Neural progenitor cell (in vitro differentiated cells): ENCODE measurements at regions not wholly inside any gene's neighbourhood (a gene's known extent, or its start where the extent isn't known, plus 50 kb on each side); places are given as distances from the start of the nearest gene placed in this dataset.

Source experiments
- DNase-seq: peaks from one replicate; pipeline ENCODE4 v3.0.0-alpha.2; 2016; ENCODE audit warnings: low spot score
- H2AFZ ChIP-seq: fragments of 200-600 bp; sonication (generic); replicated peaks from 2 replicates; pipeline ENCODE4 v1.6.1; 2016; ENCODE audit warnings: antibody characterized with exemption
- H3F3A ChIP-seq: fragments of 200-600 bp; sonication (generic); 2 replicates; pipeline ENCODE4 v1.6.1; 2016; ENCODE audit warnings: antibody characterized with exemption, low read depth
- H3K27ac ChIP-seq: fragments of 200-600 bp; sonication (generic); 2 replicates; pipeline ENCODE4 v1.5.1; 2016; ENCODE audit warnings: mild to moderate bottlenecking
- H3K27me3 ChIP-seq: fragments of 200-600 bp; sonication (generic); 2 replicates; pipeline ENCODE4 v1.6.1; 2016; ENCODE audit warnings: mild to moderate bottlenecking, moderate library complexity
- H3K36me3 ChIP-seq: fragments of 200-600 bp; sonication (generic); 2 replicates; pipeline ENCODE4 v1.5.1; 2016
- H3K4me1 ChIP-seq: fragments of 200-600 bp; sonication (generic); 2 replicates; pipeline ENCODE4 v1.6.1; 2016; ENCODE audit warnings: mixed run types
- H3K4me2 ChIP-seq: fragments of 200-600 bp; sonication (generic); 2 replicates; pipeline ENCODE4 v1.6.1; 2016
- H3K4me3 ChIP-seq: fragments of 200-600 bp; sonication (generic); 2 replicates; pipeline ENCODE4 v1.5.1; 2016
- H3K79me2 ChIP-seq: fragments of 200-600 bp; sonication (generic); 2 replicates; pipeline ENCODE4 v1.6.1; 2016; ENCODE audit warnings: low read depth
- H3K9ac ChIP-seq: fragments of 200-600 bp; sonication (generic); 2 replicates; pipeline ENCODE4 v1.6.1; 2016
- H3K9me3 ChIP-seq: fragments of 200-600 bp; sonication (generic); 2 replicates; pipeline ENCODE4 v1.5.1; 2016; ENCODE audit warnings: low read depth
- H4K20me1 ChIP-seq: fragments of 200-600 bp; sonication (generic); 2 replicates; pipeline ENCODE4 v1.6.1; 2016; ENCODE audit warnings: low read depth
- H3K27ac Mint-ChIP-seq: 3 replicates; pipeline ENCODE4 v1.8.0; 2021; ENCODE audit warnings: mixed read lengths
- H3K27me3 Mint-ChIP-seq: 2 replicates; pipeline ENCODE4 v1.8.0; 2022; ENCODE audit warnings: low read depth, mild to moderate bottlenecking, inconsistent platforms, moderate library complexity, mixed read lengths; ENCODE audit not compliant: insufficient read depth
- H3K36me3 Mint-ChIP-seq: 3 replicates; pipeline ENCODE4 v1.8.0; 2021; ENCODE audit warnings: mixed read lengths
- H3K4me1 Mint-ChIP-seq: 3 replicates; pipeline ENCODE4 v1.8.0; 2021; ENCODE audit warnings: mixed read lengths
- H3K4me3 Mint-ChIP-seq: 3 replicates; pipeline ENCODE4 v1.8.0; 2021; ENCODE audit warnings: mild to moderate bottlenecking, moderate library complexity, mixed read lengths
- H3K9me3 Mint-ChIP-seq: 3 replicates; pipeline ENCODE4 v1.8.0; 2020; ENCODE audit warnings: mixed read lengths
- EZH2 ChIP-seq: fragments of 200-600 bp; sonication (generic); IDR thresholded peaks from 2 replicates; pipeline ENCODE4 v1.6.1; 2017; ENCODE audit warnings: antibody characterized with exemption, mild to moderate bottlenecking, moderate library complexity
- EZH2phosphoT487 ChIP-seq: fragments of 200-600 bp; sonication (generic); IDR thresholded peaks from 2 replicates; pipeline ENCODE4 v1.6.1; 2017; ENCODE audit warnings: antibody characterized with exemption
- TF ChIP-seq, protein P1 (sequence below): fragments of 200-600 bp; sonication (generic); IDR thresholded peaks from 2 replicates; pipeline ENCODE4 v1.5.1; 2017; ENCODE audit warnings: antibody characterized with exemption, mild to moderate bottlenecking

DNA sequence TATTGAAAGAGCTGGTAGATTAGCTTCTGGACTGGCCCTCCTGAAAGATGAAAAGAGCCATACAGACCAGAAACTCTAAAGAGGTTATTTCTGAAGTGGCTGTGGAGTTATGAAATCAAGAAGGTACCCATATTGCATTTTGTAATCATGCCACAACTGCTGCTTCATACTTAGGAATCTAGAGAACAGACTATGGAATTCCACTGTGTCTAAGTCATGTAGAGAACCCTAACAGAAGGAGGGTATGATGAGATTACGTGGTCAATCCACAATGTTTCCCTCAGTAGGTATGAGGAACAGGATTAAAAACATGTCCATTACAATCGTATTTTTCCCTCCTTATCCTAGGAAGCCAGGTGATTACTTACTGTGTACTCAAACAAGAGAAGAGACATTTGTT is 708.8 kb downstream of the RERGL start:
- Mint-ChIP-seq H3K36me3 (no peaks in the 10 kb centered on the region), H3K27me3 (no peaks in the 10 kb centered on the region), H3K4me3 (no peak overlapping the region), H3K27ac (no peak overlapping the region), H3K4me1 (no peaks in the 10 kb centered on the region), H3K9me3 (no peaks in the 10 kb centered on the region)
- H3K4me2 ChIP-seq = no peak overlapping the region
- H3K4me3 ChIP-seq = no peak overlapping the region
- DNase-seq = no peak
- H3K9ac ChIP-seq = no peak overlapping the region
- no peaks in the 10 kb centered on the region for H3K4me1 ChIP-seq
- H3F3A ChIP-seq = no peaks in the 10 kb centered on the region
- H3K27me3 ChIP-seq = no peaks in the 10 kb centered on the region
- no peaks in the 10 kb centered on the region for H3K36me3 ChIP-seq
- no peak overlapping the region for H3K27ac ChIP-seq
- no peaks in the 10 kb centered on the region for H4K20me1 ChIP-seq
- no peaks in the 10 kb centered on the region for H3K79me2 ChIP-seq
- peaks cover 7% of the 10 kb centered on the region for H3K9me3 ChIP-seq
- TF ChIP-seq, protein P1, sequence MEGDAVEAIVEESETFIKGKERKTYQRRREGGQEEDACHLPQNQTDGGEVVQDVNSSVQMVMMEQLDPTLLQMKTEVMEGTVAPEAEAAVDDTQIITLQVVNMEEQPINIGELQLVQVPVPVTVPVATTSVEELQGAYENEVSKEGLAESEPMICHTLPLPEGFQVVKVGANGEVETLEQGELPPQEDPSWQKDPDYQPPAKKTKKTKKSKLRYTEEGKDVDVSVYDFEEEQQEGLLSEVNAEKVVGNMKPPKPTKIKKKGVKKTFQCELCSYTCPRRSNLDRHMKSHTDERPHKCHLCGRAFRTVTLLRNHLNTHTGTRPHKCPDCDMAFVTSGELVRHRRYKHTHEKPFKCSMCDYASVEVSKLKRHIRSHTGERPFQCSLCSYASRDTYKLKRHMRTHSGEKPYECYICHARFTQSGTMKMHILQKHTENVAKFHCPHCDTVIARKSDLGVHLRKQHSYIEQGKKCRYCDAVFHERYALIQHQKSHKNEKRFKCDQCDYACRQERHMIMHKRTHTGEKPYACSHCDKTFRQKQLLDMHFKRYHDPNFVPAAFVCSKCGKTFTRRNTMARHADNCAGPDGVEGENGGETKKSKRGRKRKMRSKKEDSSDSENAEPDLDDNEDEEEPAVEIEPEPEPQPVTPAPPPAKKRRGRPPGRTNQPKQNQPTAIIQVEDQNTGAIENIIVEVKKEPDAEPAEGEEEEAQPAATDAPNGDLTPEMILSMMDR = no peak
- TF ChIP-seq EZH2phosphoT487 (no peak), EZH2 (no peak)
- H2AFZ ChIP-seq = no peak overlapping the region

DNA sequence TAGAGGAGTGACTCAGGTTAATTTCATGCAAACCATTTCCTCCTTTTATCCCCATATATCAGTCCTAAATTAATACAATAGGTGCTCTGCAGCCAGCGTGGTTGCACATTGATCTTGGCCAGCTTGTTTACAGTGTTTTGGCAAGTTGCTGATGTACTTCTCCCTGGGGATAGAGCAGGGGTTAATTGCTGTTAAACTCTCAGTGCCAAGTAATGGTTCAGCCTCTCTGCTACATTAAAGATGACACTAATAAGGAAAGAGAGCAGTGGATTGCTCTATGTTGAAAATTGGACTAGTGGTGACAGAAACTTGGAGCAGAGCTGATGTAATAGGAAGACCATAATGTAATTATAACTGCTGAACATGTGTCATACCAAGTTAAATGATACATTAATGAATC is 717.5 kb downstream of the RERGL start:
- no peaks in the 10 kb centered on the region for H3K4me1 ChIP-seq
- no peak overlapping the region for H3K27ac Mint-ChIP-seq
- no peak overlapping the region for H2AFZ ChIP-seq
- no peak overlapping the region for H3K4me3 Mint-ChIP-seq
- H3K4me3 ChIP-seq = no peak overlapping the region
- no peaks in the 10 kb centered on the region for H3K4me1 Mint-ChIP-seq
- no peaks in the 10 kb centered on the region for H3K36me3 ChIP-seq
- H3K9me3 ChIP-seq = no peaks in the 10 kb centered on the region
- no peaks in the 10 kb centered on the region for H3K79me2 ChIP-seq
- H3K27me3 ChIP-seq = no peaks in the 10 kb centered on the region
- no peaks in the 10 kb centered on the region for H4K20me1 ChIP-seq
- H3K36me3 Mint-ChIP-seq = no peaks in the 10 kb centered on the region
- H3K27ac ChIP-seq = no peak overlapping the region
- no peak overlapping the region for H3K4me2 ChIP-seq
- H3F3A ChIP-seq = no peaks in the 10 kb centered on the region
- no peak overlapping the region for H3K9ac ChIP-seq
- H3K9me3 Mint-ChIP-seq = no peaks in the 10 kb centered on the region
- TF ChIP-seq, protein P1 = no peak
- TF ChIP-seq EZH2phosphoT487 = no peak
- no peak for TF ChIP-seq EZH2
- no peak for DNase-seq
- no peaks in the 10 kb centered on the region for H3K27me3 Mint-ChIP-seq

DNA sequence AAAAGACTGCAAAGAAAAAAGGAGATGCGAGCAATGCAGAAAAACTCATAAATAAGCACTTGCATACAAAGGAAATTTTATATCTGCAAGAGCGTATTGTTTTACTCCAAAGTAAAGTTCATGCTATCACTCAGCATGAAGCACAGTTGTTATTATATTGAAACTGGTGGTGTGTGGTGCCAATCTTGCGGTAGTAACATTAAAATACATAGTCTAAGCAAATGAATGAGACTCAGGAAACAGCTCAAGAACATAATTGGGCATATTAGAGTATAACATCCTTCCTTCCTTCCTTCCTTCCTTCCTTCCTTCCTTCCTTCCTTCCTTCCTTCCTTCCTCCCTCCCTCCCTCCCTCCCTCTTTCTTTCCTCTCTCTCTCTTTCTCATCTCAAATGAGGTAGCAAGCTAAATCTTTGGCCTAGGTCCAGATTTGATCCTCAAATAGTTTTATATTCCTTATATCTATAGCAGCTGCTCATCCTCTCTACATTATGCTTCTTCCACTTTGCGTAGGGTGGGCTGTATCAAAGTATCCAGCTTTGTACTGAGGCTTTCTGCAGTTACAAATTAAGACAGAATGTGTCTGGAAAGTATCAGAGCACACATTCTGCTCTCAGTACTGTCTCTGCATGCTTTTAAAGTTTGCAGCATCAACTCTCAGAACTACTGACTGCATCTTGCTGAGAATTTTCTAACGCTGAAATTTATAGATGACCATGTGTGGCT is 718.3 kb downstream of the RERGL start:
- Histone ChIP-seq H3K4me3 (no peak overlapping the region), H3K27ac (no peak overlapping the region), H3K4me1 (no peaks in the 10 kb centered on the region), H3K27me3 (no peaks in the 10 kb centered on the region), H3K9me3 (no peaks in the 10 kb centered on the region), H2AFZ (peak overlapping the region; percentile 11), H3K4me2 (no peak overlapping the region), H4K20me1 (no peaks in the 10 kb centered on the region), H3K36me3 (no peaks in the 10 kb centered on the region), H3K79me2 (no peaks in the 10 kb centered on the region), H3F3A (no peaks in the 10 kb centered on the region), H3K9ac (no peak overlapping the region)
- Mint-ChIP-seq H3K9me3 (no peaks in the 10 kb centered on the region), H3K4me3 (no peak overlapping the region), H3K27me3 (no peaks in the 10 kb centered on the region), H3K27ac (no peak overlapping the region), H3K36me3 (no peaks in the 10 kb centered on the region), H3K4me1 (no peaks in the 10 kb centered on the region)
- no peak for DNase-seq
- TF ChIP-seq EZH2phosphoT487 (no peak), EZH2 (no peak)
- TF ChIP-seq, protein P1 = no peak
